PC-3 (cell line): ENCODE measurements at regions not wholly inside any gene's neighbourhood (a gene's known extent, or its start where the extent isn't known, plus 50 kb on each side); places are given as distances from the start of the nearest gene placed in this dataset.

Experiments used
- CTCF ChIP-seq: fragments of 300-600 bp; sonication (generic); conservative IDR thresholded peaks from 2 replicates; pipeline ENCODE4 v1.5.1; 2017; ENCODE audit warnings: antibody characterized with exemption, low read depth, mild to moderate bottlenecking, low read length
- EZH2 ChIP-seq: fragments of 300-600 bp; sonication (generic); IDR thresholded peaks from one replicate; pipeline ENCODE4 v1.6.1; 2017; ENCODE audit warnings: antibody characterized with exemption, mild to moderate bottlenecking, low read length; ENCODE audit not compliant: unreplicated experiment
- EZH2phosphoT487 ChIP-seq: fragments of 300-600 bp; sonication (generic); IDR thresholded peaks from 2 replicates; pipeline ENCODE4 v1.6.1; 2018; ENCODE audit warnings: mild to moderate bottlenecking, antibody characterized with exemption, low read length, borderline replicate concordance

GRCh38 chr4:62342346-62342745 lies 1142.2 kb downstream of the ADGRL3 start:
- TF ChIP-seq CTCF (no peak), EZH2 (no peak), EZH2phosphoT487 (no peak)
